GM12875 (cell line): ENCODE measurements at regions not wholly inside any gene's neighbourhood (a gene's known extent, or its start where the extent isn't known, plus 50 kb on each side); places are given as distances from the start of the nearest gene placed in this dataset.

Experiments used
- H3K4me3 ChIP-seq: one replicate; pipeline ENCODE4 v1.5.1; 2011; ENCODE audit warnings: low read depth, low read length, control low read depth
- CTCF ChIP-seq: IDR thresholded peaks from 2 replicates; pipeline ENCODE4 v1.5.1; 2011; ENCODE audit warnings: low read depth, mild to moderate bottlenecking, control low read depth, inconsistent platforms, low read length, moderate library complexity, borderline replicate concordance; ENCODE audit not compliant: insufficient read depth

- H3K4me3 ChIP-seq, result no peak overlapping the region
- no peak for TF ChIP-seq CTCF
Measured at GRCh38 chr13:102954350-102954749, 108.5 kb downstream of the ERCC5 start.

- no peak overlapping the region for H3K4me3 ChIP-seq
- no peak for TF ChIP-seq CTCF
Measured at GRCh38 chr13:102951808-102952207, 106.0 kb downstream of the ERCC5 start.

- no peak for TF ChIP-seq CTCF
- H3K4me3 ChIP-seq, result no peak overlapping the region
Measured at GRCh38 chr13:102947745-102948405, 102.0 kb downstream of the ERCC5 start.

GRCh38 chr13:102945886-102946285 lies 100.1 kb downstream of the ERCC5 start:
- H3K4me3 ChIP-seq, result no peak overlapping the region
- no peak for TF ChIP-seq CTCF

GRCh38 chr13:102945324-102945815 lies 99.5 kb downstream of the ERCC5 start:
- no peak for TF ChIP-seq CTCF
- no peak overlapping the region for H3K4me3 ChIP-seq

- TF ChIP-seq CTCF, result no peak
- no peak overlapping the region for H3K4me3 ChIP-seq
Measured at GRCh38 chr13:102944821-102945220, 99.0 kb downstream of the ERCC5 start.

- no peak overlapping the region for H3K4me3 ChIP-seq
- no peak for TF ChIP-seq CTCF
Measured at GRCh38 chr13:102940770-102941169, 94.9 kb downstream of the ERCC5 start.
